ENCODE measurements at regions not wholly inside any gene's neighbourhood (a gene's known extent, or its start where the extent isn't known, plus 50 kb on each side); places are given as distances from the start of the nearest gene placed in this dataset.

GRCh38 chr3:124431331-124431994, 298.8 kb upstream of the UMPS start:
- no peak for DNase-seq (ENCODE audit: low spot score)
- no peak for TF ChIP-seq CTCF (IDR thresholded peaks at IDR 0.05; ENCODE audit: extremely low read depth, insufficient read depth, missing control alignments)
- in situ Hi-C loops (cut with MboI; ENCODE audit: low pct_unique_long_range_greater_than_20kb, low sequenced_read_pairs, unreplicated experiment) = no loop called here

DNA sequence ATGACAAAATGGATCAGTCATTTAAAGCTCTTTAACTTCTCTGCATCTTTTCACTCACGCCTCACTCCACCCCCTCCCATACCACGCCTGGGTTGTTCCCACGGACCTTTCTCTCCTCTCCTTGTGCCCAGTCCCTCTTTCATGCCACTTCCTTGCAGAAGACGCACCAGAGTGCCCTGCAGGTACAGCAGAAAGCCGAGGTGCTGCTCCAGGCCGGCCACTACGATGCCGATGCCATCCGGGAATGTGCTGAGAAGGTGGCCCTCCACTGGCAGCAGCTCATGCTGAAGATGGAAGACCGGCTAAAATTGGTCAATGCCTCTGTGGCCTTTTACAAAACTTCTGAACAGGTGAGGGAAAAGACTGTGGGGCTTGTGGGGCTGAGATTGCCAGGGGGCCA, 296.1 kb upstream of the UMPS start:
- in situ Hi-C loops (cut with MboI; ENCODE audit: low pct_unique_long_range_greater_than_20kb, low sequenced_read_pairs, unreplicated experiment) = no loop called here
- DNase-seq (ENCODE audit: low spot score) = no peak
- no peak for TF ChIP-seq CTCF (IDR thresholded peaks at IDR 0.05; ENCODE audit: extremely low read depth, insufficient read depth, missing control alignments)

DNA sequence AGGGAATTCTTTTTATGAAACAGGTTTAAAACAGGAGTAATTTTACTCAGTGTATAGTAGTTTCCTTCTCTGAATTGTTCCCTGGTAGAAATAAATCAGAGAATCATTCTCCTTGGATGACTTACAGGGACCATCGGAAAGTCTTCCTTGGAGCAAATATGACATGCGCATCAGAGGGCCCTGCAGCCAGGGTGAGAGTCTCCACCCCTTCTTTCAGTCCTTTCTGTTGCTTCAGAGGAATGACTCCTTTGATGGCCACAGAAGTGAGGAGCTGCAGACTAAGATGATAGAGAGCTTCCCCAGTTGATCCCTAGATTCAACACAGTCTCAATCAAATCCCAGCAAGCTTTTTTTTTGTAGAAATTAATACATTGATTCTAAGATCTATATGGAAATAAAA, 294.8 kb upstream of the UMPS start:
- no peak for DNase-seq (ENCODE audit: low spot score)
- in situ Hi-C loops (cut with MboI; ENCODE audit: low pct_unique_long_range_greater_than_20kb, low sequenced_read_pairs, unreplicated experiment) = no loop called here
- no peak for TF ChIP-seq CTCF (IDR thresholded peaks at IDR 0.05; ENCODE audit: extremely low read depth, insufficient read depth, missing control alignments)

- DNase-seq (ENCODE audit: low spot score) = no peak
- in situ Hi-C loops (cut with MboI; ENCODE audit: low pct_unique_long_range_greater_than_20kb, low sequenced_read_pairs, unreplicated experiment) = no loop called here
- no peak for TF ChIP-seq CTCF (IDR thresholded peaks at IDR 0.05; ENCODE audit: extremely low read depth, insufficient read depth, missing control alignments)
Observed at GRCh38 chr3:124438813-124439212, 291.4 kb upstream of the UMPS start.

GRCh38 chr3:124439603-124440002, 290.6 kb upstream of the UMPS start:
- no peak for TF ChIP-seq CTCF (IDR thresholded peaks at IDR 0.05; ENCODE audit: extremely low read depth, insufficient read depth, missing control alignments)
- in situ Hi-C loops (cut with MboI; ENCODE audit: low pct_unique_long_range_greater_than_20kb, low sequenced_read_pairs, unreplicated experiment) = no loop called here
- DNase-seq (ENCODE audit: low spot score) = no peak

GRCh38 chr3:124441766-124442165, 288.5 kb upstream of the UMPS start:
- no peak for TF ChIP-seq CTCF (IDR thresholded peaks at IDR 0.05; ENCODE audit: extremely low read depth, insufficient read depth, missing control alignments)

More at GRCh38 chr3:124441766-124442165, 288.5 kb upstream of the UMPS start:
- in situ Hi-C loops (cut with MboI; ENCODE audit: low pct_unique_long_range_greater_than_20kb, low sequenced_read_pairs, unreplicated experiment) = no loop called here
- DNase-seq (ENCODE audit: low spot score) = no peak
